ENCODE measurements at regions not wholly inside any gene's neighbourhood (a gene's known extent, or its start where the extent isn't known, plus 50 kb on each side); places are given as distances from the start of the nearest gene placed in this dataset.

DNA sequence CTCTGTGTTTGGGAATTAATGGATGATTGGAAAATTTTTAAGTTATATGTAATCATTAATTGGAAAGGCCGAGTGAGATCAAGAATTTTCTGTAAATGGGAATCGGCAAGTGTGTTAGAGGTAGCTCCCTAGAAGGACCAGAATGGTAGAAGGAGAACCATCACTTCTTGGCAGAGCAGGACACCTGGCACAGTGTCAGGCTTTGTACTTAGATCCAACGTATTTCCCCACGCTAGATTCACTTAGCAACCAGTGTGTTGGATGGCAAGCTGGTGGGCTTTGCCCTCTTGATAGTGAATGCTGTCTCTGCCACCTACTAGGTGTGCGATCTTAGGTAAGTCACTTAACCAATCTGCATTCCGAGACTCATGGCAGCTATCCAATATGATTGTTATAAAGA lies 107.8 kb upstream of the ZNF438 start:
- peaks cover 7% of the 10 kb centered on the region; the same call in 1 of the 2 replicates for H3K4me1 ChIP-seq (ENCODE audit: insufficient read depth, low read length)
- no peak overlapping the region for H2AFZ ChIP-seq (ENCODE audit: low read length)
- H3K9me2 ChIP-seq (replicated peaks; ENCODE audit: low read length) = no peaks in the 10 kb centered on the region
- no peaks in the 10 kb centered on the region for H3F3A ChIP-seq (ENCODE audit: low read length, unreplicated experiment)
- no peaks in the 10 kb centered on the region for H4K20me1 ChIP-seq (ENCODE audit: low read length)
- ATAC-seq (no peak), DNase-seq (no peak)
- no peak overlapping the region for H3K4me3 ChIP-seq (ENCODE audit: low read length)
- TF ChIP-seq EZH2 (IDR thresholded peaks at IDR 0.05; ENCODE audit: low read length, unreplicated experiment) (no peak), EZH2phosphoT487 (IDR thresholded peaks at IDR 0.05; ENCODE audit: borderline replicate concordance, low read length) (no peak)
- TF ChIP-seq, protein P1, sequence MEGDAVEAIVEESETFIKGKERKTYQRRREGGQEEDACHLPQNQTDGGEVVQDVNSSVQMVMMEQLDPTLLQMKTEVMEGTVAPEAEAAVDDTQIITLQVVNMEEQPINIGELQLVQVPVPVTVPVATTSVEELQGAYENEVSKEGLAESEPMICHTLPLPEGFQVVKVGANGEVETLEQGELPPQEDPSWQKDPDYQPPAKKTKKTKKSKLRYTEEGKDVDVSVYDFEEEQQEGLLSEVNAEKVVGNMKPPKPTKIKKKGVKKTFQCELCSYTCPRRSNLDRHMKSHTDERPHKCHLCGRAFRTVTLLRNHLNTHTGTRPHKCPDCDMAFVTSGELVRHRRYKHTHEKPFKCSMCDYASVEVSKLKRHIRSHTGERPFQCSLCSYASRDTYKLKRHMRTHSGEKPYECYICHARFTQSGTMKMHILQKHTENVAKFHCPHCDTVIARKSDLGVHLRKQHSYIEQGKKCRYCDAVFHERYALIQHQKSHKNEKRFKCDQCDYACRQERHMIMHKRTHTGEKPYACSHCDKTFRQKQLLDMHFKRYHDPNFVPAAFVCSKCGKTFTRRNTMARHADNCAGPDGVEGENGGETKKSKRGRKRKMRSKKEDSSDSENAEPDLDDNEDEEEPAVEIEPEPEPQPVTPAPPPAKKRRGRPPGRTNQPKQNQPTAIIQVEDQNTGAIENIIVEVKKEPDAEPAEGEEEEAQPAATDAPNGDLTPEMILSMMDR (conservative IDR thresholded peaks at IDR 0.05; ENCODE audit: low read depth, low read length) = no peak
- intact Hi-C loops (cut with micrococcal nuclease) = no loop called here
- H3K79me2 ChIP-seq (ENCODE audit: low read length) = no peaks in the 10 kb centered on the region
- no peak overlapping the region for H3K27ac ChIP-seq (ENCODE audit: low read length)
- no peak overlapping the region for H3K4me2 ChIP-seq (ENCODE audit: low read length)
- H3K27me3 ChIP-seq (ENCODE audit: low read length) = no peaks in the 10 kb centered on the region
- no peaks in the 10 kb centered on the region for H3K36me3 ChIP-seq (ENCODE audit: low read depth, low read length)
- H3K9ac ChIP-seq (ENCODE audit: low read length) = no peak overlapping the region
- no peaks in the 10 kb centered on the region for H3K9me3 ChIP-seq (ENCODE audit: low read length)
- ChIA-PET POLR2A (ENCODE audit: unreplicated experiment) (no interaction called here), CTCF (no interaction called here)
- BruUV-seq (replicated peaks) = no TSS peak

DNA sequence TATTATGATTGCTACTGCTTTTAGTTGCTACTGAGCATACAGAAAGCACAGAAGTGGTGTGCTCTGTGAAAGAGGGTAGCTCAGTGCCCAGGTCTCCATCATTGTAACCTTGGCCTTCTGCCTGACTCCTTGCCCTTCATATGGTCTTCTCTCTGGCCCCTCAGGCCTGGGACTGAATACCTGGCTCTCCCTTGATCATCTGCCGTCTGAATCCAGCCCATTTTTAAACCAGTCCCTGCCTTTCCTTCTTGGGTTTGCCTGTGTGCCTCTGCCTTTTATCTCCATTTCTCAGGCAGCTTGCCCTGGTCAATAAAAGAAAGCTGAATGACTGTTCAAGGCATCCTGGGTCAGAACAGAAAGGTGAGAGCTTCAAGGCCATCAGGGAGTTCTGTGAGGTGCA lies 109.1 kb upstream of the ZNF438 start:
- intact Hi-C loops (cut with micrococcal nuclease) = no loop called here
- H3K4me2 ChIP-seq (ENCODE audit: low read length) = no peak overlapping the region
- H2AFZ ChIP-seq (ENCODE audit: low read length) = no peak overlapping the region
- no peaks in the 10 kb centered on the region for H3K79me2 ChIP-seq (ENCODE audit: low read length)
- POLR2A ChIA-PET (ENCODE audit: unreplicated experiment) = no interaction called here
- H3K4me3 ChIP-seq (ENCODE audit: low read length) = no peak overlapping the region
- no peaks in the 10 kb centered on the region for H3K36me3 ChIP-seq (ENCODE audit: low read depth, low read length)
- H3K27ac ChIP-seq (ENCODE audit: low read length) = no peak overlapping the region
- no peaks in the 10 kb centered on the region for H3K4me1 ChIP-seq (ENCODE audit: insufficient read depth, low read length)
- no peaks in the 10 kb centered on the region for H3F3A ChIP-seq (ENCODE audit: low read length, unreplicated experiment)
- no peaks in the 10 kb centered on the region for H4K20me1 ChIP-seq (ENCODE audit: low read length)
- BruUV-seq (replicated peaks) = no TSS peak
- ATAC-seq (no peak), DNase-seq (no peak)
- CTCF ChIA-PET = no interaction called here
- no peaks in the 10 kb centered on the region for H3K27me3 ChIP-seq (ENCODE audit: low read length)
- H3K9ac ChIP-seq (ENCODE audit: low read length) = no peak overlapping the region
- no peaks in the 10 kb centered on the region for H3K9me2 ChIP-seq (replicated peaks; ENCODE audit: low read length)
- TF ChIP-seq EZH2 (IDR thresholded peaks at IDR 0.05; ENCODE audit: low read length, unreplicated experiment) (no peak), EZH2phosphoT487 (IDR thresholded peaks at IDR 0.05; ENCODE audit: borderline replicate concordance, low read length) (no peak)
- TF ChIP-seq, protein P1 (conservative IDR thresholded peaks at IDR 0.05; ENCODE audit: low read depth, low read length) = no peak
- H3K9me3 ChIP-seq (ENCODE audit: low read length) = no peaks in the 10 kb centered on the region

DNA sequence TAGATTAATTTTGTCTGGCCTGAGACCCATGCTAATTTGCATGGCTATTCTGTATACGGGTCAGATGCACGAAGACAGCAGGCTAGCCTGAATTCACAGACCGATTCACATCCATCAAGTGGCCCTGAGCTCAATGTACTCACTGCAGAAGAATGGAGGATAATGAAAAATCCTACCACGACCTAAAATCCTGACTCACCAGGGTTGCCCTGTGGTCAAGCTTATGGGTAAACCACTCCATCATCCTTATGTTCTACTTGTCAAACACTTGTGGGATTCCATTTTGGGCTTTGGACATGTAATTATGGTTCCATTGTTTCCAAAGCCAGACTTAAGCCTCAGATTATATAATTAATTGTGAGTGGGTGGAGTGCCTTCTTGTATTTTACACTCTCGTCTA lies 110.4 kb upstream of the ZNF438 start:
- Histone ChIP-seq H3K9me2 (replicated peaks; ENCODE audit: low read length) (no peaks in the 10 kb centered on the region), H3K4me1 (ENCODE audit: insufficient read depth, low read length) (peaks cover 10% of the 10 kb centered on the region), H3F3A (ENCODE audit: low read length, unreplicated experiment) (no peaks in the 10 kb centered on the region), H3K4me3 (ENCODE audit: low read length) (no peak overlapping the region), H4K20me1 (ENCODE audit: low read length) (no peaks in the 10 kb centered on the region), H3K4me2 (ENCODE audit: low read length) (no peak overlapping the region), H3K79me2 (ENCODE audit: low read length) (no peaks in the 10 kb centered on the region), H3K27ac (ENCODE audit: low read length) (no peak overlapping the region), H3K27me3 (ENCODE audit: low read length) (no peaks in the 10 kb centered on the region), H3K9me3 (ENCODE audit: low read length) (no peaks in the 10 kb centered on the region), H3K36me3 (ENCODE audit: low read depth, low read length) (no peaks in the 10 kb centered on the region), H3K9ac (ENCODE audit: low read length) (no peak overlapping the region), H2AFZ (ENCODE audit: low read length) (no peak overlapping the region)
- peak; percentile 52 for DNase-seq
- ChIA-PET POLR2A (ENCODE audit: unreplicated experiment) (no interaction called here), CTCF (no interaction called here)
- BruUV-seq (replicated peaks) = no TSS peak
- intact Hi-C loops (cut with micrococcal nuclease) = no loop called here
- no peak for TF ChIP-seq EZH2phosphoT487 (IDR thresholded peaks at IDR 0.05; ENCODE audit: borderline replicate concordance, low read length)
- TF ChIP-seq, protein P1 (conservative IDR thresholded peaks at IDR 0.05; ENCODE audit: low read depth, low read length) = no peak
- TF ChIP-seq EZH2 (IDR thresholded peaks at IDR 0.05; ENCODE audit: low read length, unreplicated experiment) = no peak
- ATAC-seq = no peak

All from PC-3 (cell line).